GM23338 (cell line): ENCODE measurements at regions not wholly inside any gene's neighbourhood (a gene's known extent, or its start where the extent isn't known, plus 50 kb on each side); places are given as distances from the start of the nearest gene placed in this dataset.

ENCODE experiments used
- ATAC-seq: fragments of 200-7000 bp; cut with Tn5 transposase; 3 replicates; pipeline ENCODE4 v1.9.1; 2020
- DNase-seq: peaks from one replicate; pipeline ENCODE4 v3.0.0-alpha.2; 2015; ENCODE audit warnings: low spot score
- H2AFZ ChIP-seq: fragments of 200-600 bp; sonication (generic); 2 replicates; pipeline ENCODE4 v1.8.0; 2016; ENCODE audit warnings: antibody characterized with exemption, mild to moderate bottlenecking, moderate library complexity
- H3F3A ChIP-seq: fragments of 200-600 bp; sonication (generic); replicated peaks from 2 replicates; pipeline ENCODE4 v1.8.0; 2017; ENCODE audit warnings: antibody characterized with exemption, mixed run types, low read depth
- H3K27ac ChIP-seq: fragments of 200-600 bp; sonication (generic); 2 replicates; pipeline ENCODE4 v1.6.1; 2016; ENCODE audit warnings: low read depth
- H3K27me3 ChIP-seq: fragments of 200-600 bp; sonication (generic); 2 replicates; pipeline ENCODE4 v1.8.0; 2016; ENCODE audit warnings: mild to moderate bottlenecking, mixed run types, moderate library complexity; ENCODE audit not compliant: insufficient read depth
- H3K36me3 ChIP-seq: fragments of 200-600 bp; sonication (generic); 2 replicates; pipeline ENCODE4 v1.8.0; 2016; ENCODE audit warnings: mild to moderate bottlenecking; ENCODE audit not compliant: insufficient read depth
- H3K4me1 ChIP-seq: fragments of 200-600 bp; sonication (generic); 2 replicates; pipeline ENCODE4 v1.8.0; 2016; ENCODE audit warnings: mild to moderate bottlenecking, moderate library complexity; ENCODE audit not compliant: insufficient read depth
- H3K4me2 ChIP-seq: fragments of 200-600 bp; sonication (generic); 2 replicates; pipeline ENCODE4 v1.7.1; 2017; ENCODE audit warnings: mixed run types
- H3K4me3 ChIP-seq: fragments of 200-600 bp; sonication (generic); 2 replicates; pipeline ENCODE4 v1.6.1; 2016; ENCODE audit warnings: mixed run types
- H3K79me2 ChIP-seq: fragments of 200-600 bp; sonication (generic); replicated peaks from 2 replicates; pipeline ENCODE4 v1.8.0; 2017; ENCODE audit warnings: mild to moderate bottlenecking; ENCODE audit not compliant: insufficient read depth
- H3K9me2 ChIP-seq: fragments of 200-600 bp; sonication (generic); 2 replicates; pipeline ENCODE4 v1.8.0; 2017; ENCODE audit not compliant: insufficient read depth
- H4K20me1 ChIP-seq: fragments of 200-600 bp; sonication (generic); replicated peaks from 2 replicates; pipeline ENCODE4 v1.8.0; 2017; ENCODE audit warnings: mild to moderate bottlenecking; ENCODE audit not compliant: insufficient read depth
- H3K27ac Mint-ChIP-seq: 2 replicates; pipeline ENCODE4 v1.8.0; 2020; ENCODE audit warnings: inconsistent platforms, mild to moderate bottlenecking, moderate library complexity, mixed read lengths
- H3K27me3 Mint-ChIP-seq: 3 replicates; pipeline ENCODE4 v1.8.0; 2022; ENCODE audit warnings: low read depth, mild to moderate bottlenecking, moderate library complexity, mixed read lengths, inconsistent platforms; ENCODE audit not compliant: insufficient read depth, poor library complexity
- H3K36me3 Mint-ChIP-seq: 3 replicates; pipeline ENCODE4 v1.8.0; 2021; ENCODE audit warnings: low read depth, mild to moderate bottlenecking, inconsistent platforms, moderate library complexity, mixed read lengths
- H3K4me1 Mint-ChIP-seq: 3 replicates; pipeline ENCODE4 v1.8.0; 2020; ENCODE audit warnings: mild to moderate bottlenecking, inconsistent platforms, mixed read lengths
- H3K4me3 Mint-ChIP-seq: 3 replicates; pipeline ENCODE4 v1.8.0; 2021; ENCODE audit warnings: moderate library complexity, mild to moderate bottlenecking, inconsistent platforms, mixed read lengths
- H3K9me3 Mint-ChIP-seq: 3 replicates; pipeline ENCODE4 v1.8.0; 2020; ENCODE audit warnings: moderate library complexity, mild to moderate bottlenecking, inconsistent platforms, mixed read lengths
- EZH2 ChIP-seq: fragments of 200-600 bp; sonication (generic); IDR thresholded peaks from one replicate; pipeline ENCODE4 v1.8.0; 2017; ENCODE audit warnings: antibody characterized with exemption, mild to moderate bottlenecking, low read depth; ENCODE audit not compliant: unreplicated experiment
- EZH2phosphoT487 ChIP-seq: fragments of 200-600 bp; sonication (generic); IDR thresholded peaks from one replicate; pipeline ENCODE4 v1.8.1; 2018; ENCODE audit warnings: antibody characterized with exemption; ENCODE audit not compliant: unreplicated experiment
- POLR2AphosphoS5 ChIP-seq: IDR thresholded peaks from 2 replicates; pipeline ENCODE4 v1.6.1; 2016; ENCODE audit warnings: antibody characterized with exemption, low read depth
- REST ChIP-seq: IDR thresholded peaks from one replicate; pipeline ENCODE4 v1.6.1; 2018; ENCODE audit warnings: antibody characterized with exemption; ENCODE audit not compliant: unreplicated experiment
- STAT1 ChIP-seq: IDR thresholded peaks from one replicate; pipeline ENCODE4 v1.6.1; 2016; ENCODE audit warnings: antibody characterized with exemption; ENCODE audit not compliant: unreplicated experiment
- ZNF114 ChIP-seq: fragments of 250-450 bp; sonication (Bioruptor Pico); IDR thresholded peaks from 2 replicates; pipeline ENCODE4 v1.5.0; 2020; ENCODE audit warnings: mild to moderate bottlenecking, moderate library complexity
- ZNF331 ChIP-seq: fragments of 250-450 bp; sonication (Bioruptor Pico); IDR thresholded peaks from 2 replicates; pipeline ENCODE4 v1.5.0; 2020; ENCODE audit warnings: low read depth, mild to moderate bottlenecking, moderate library complexity
- ZNF462 ChIP-seq: fragments of 250-450 bp; sonication (Bioruptor Pico); IDR thresholded peaks from 2 replicates; pipeline ENCODE4 v1.5.0; 2020; ENCODE audit warnings: mild to moderate bottlenecking, moderate library complexity

DNA sequence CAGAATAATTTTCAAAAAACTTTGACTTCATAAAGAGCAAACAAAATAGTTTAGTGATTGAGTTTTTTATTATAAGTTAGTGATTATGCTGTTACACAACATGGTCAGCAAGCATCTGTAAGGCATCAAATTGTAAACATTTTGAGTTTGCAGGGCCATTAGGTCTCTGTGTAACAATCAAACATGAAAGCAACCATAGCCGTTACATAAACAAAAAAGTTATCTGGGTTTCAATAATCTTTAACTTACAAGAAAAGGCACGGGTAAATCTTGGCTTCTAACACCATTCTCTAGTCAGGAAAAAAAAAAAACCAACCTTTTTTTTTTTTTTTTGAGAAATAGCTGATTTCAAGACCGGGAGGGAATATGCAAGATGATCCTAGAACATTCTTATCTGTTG lies 1941.1 kb downstream of the PCDH7 start:
- Histone ChIP-seq H3K4me1 (no peaks in the 10 kb centered on the region), H3K9me2 (no peaks in the 10 kb centered on the region; the same call in 1 of the 2 replicates), H3K36me3 (no peaks in the 10 kb centered on the region), H3K27ac (no peak overlapping the region), H4K20me1 (no peaks in the 10 kb centered on the region), H3K79me2 (no peaks in the 10 kb centered on the region), H3K27me3 (no peaks in the 10 kb centered on the region), H2AFZ (no peak overlapping the region), H3K4me3 (no peak overlapping the region), H3K4me2 (no peak overlapping the region), H3F3A (no peaks in the 10 kb centered on the region)
- TF ChIP-seq POLR2AphosphoS5 (no peak), EZH2 (no peak), ZNF331 (CRISPR knock-in tag) (no peak), REST (no peak), ZNF114 (CRISPR knock-in tag) (no peak), EZH2phosphoT487 (no peak), ZNF462 (no peak), STAT1 (no peak)
- Mint-ChIP-seq H3K27me3 (no peaks in the 10 kb centered on the region), H3K36me3 (peaks cover 15% of the 10 kb centered on the region; the same call in 2 of the 3 replicates), H3K4me3 (no peak overlapping the region), H3K4me1 (no peaks in the 10 kb centered on the region), H3K27ac (no peak overlapping the region), H3K9me3 (peaks cover 15% of the 10 kb centered on the region)
- no peak for DNase-seq
- no peak for ATAC-seq
